Neutrophil (primary cell): ENCODE measurements at regions not wholly inside any gene's neighbourhood (a gene's known extent, or its start where the extent isn't known, plus 50 kb on each side); places are given as distances from the start of the nearest gene placed in this dataset.

Experiments used
- H3K27ac ChIP-seq: fragments of 200-600 bp; sonication (generic); 2 replicates; pipeline ENCODE4 v1.5.1; 2016; ENCODE audit warnings: mild to moderate bottlenecking, moderate library complexity
- H3K27me3 ChIP-seq: fragments of 200-600 bp; sonication (generic); 2 replicates; pipeline ENCODE4 v1.6.0; 2016; ENCODE audit warnings: mild to moderate bottlenecking
- H3K36me3 ChIP-seq: fragments of 200-600 bp; sonication (generic); 2 replicates; pipeline ENCODE4 v1.5.1; 2017
- H3K4me1 ChIP-seq, 2 experiments: fragments of 200-600 bp in 1 of 2; sonication (generic) in 1 of 2; 1 replicate in 1 of 2; 2 replicates in 1 of 2; pipeline versions ENCODE4 v1.5.1 to v1.6.1; 2013 to 2016; ENCODE audit warnings: low read depth in 1 of 2, low read length in 1 of 2, mild to moderate bottlenecking in 1 of 2, moderate library complexity in 1 of 2; ENCODE audit not compliant: control insufficient read depth in 1 of 2, insufficient read depth in 1 of 2
- H3K4me3 ChIP-seq, 2 experiments: fragments of 200-600 bp in 1 of 2; sonication (generic) in 1 of 2; 1 replicate in 1 of 2; 2 replicates in 1 of 2; pipeline ENCODE4 v1.5.1; 2013 to 2016; ENCODE audit warnings: low read depth in 1 of 2, low read length in 1 of 2, mild to moderate bottlenecking in 1 of 2, moderate library complexity in 1 of 2
- H3K9me3 ChIP-seq: fragments of 200-600 bp; sonication (generic); 2 replicates; pipeline ENCODE4 v1.5.1; 2016
- CTCF ChIP-seq: fragments of 200-600 bp; sonication (generic); IDR thresholded peaks from 2 replicates; pipeline ENCODE4 v1.5.1; 2016; ENCODE audit warnings: antibody characterized with exemption

- H3K27ac ChIP-seq = no peak overlapping the region
- no peak overlapping the region for H3K4me3 ChIP-seq
- no peaks in the 10 kb centered on the region for H3K36me3 ChIP-seq
- TF ChIP-seq CTCF = no peak
- H3K9me3 ChIP-seq = no peaks in the 10 kb centered on the region
- no peaks in the 10 kb centered on the region for H3K4me1 ChIP-seq
- peaks cover 11% of the 10 kb centered on the region for H3K27me3 ChIP-seq
These were observed 133.5 kb upstream of the PITRM1 start for GRCh38 chr10:3306050-3306449.

GRCh38 chr10:3295582-3296151 is 123.1 kb upstream of the PITRM1 start:
- H3K27me3 ChIP-seq = no peaks in the 10 kb centered on the region
- no peaks in the 10 kb centered on the region for H3K9me3 ChIP-seq
- H3K4me1 ChIP-seq = no peaks in the 10 kb centered on the region
- H3K27ac ChIP-seq = no peak overlapping the region
- no peak for TF ChIP-seq CTCF
- H3K36me3 ChIP-seq = no peaks in the 10 kb centered on the region
- no peak overlapping the region for H3K4me3 ChIP-seq

- no peaks in the 10 kb centered on the region for H3K9me3 ChIP-seq
- H3K27ac ChIP-seq = no peak overlapping the region
- H3K4me3 ChIP-seq = no peak overlapping the region
- H3K36me3 ChIP-seq = no peaks in the 10 kb centered on the region
- H3K4me1 ChIP-seq = no peaks in the 10 kb centered on the region
- TF ChIP-seq CTCF = no peak
- no peaks in the 10 kb centered on the region for H3K27me3 ChIP-seq
These were observed 122.5 kb upstream of the PITRM1 start for GRCh38 chr10:3294919-3295581.

- no peaks in the 10 kb centered on the region for H3K36me3 ChIP-seq
- no peaks in the 10 kb centered on the region for H3K9me3 ChIP-seq
- H3K27ac ChIP-seq = no peak overlapping the region
- TF ChIP-seq CTCF = no peak
- no peak overlapping the region for H3K4me3 ChIP-seq
- no peaks in the 10 kb centered on the region for H3K27me3 ChIP-seq
- H3K4me1 ChIP-seq = no peaks in the 10 kb centered on the region
These were observed 121.2 kb upstream of the PITRM1 start for GRCh38 chr10:3293581-3294431.

- H3K9me3 ChIP-seq = no peaks in the 10 kb centered on the region
- no peak for TF ChIP-seq CTCF
- no peaks in the 10 kb centered on the region for H3K36me3 ChIP-seq
- H3K4me3 ChIP-seq = no peak overlapping the region
- no peaks in the 10 kb centered on the region for H3K27me3 ChIP-seq
- H3K4me1 ChIP-seq = no peaks in the 10 kb centered on the region
- H3K27ac ChIP-seq = no peak overlapping the region
These were observed 120.1 kb upstream of the PITRM1 start for GRCh38 chr10:3292636-3293035.
